ENCODE measurements at regions not wholly inside any gene's neighbourhood (a gene's known extent, or its start where the extent isn't known, plus 50 kb on each side); places are given as distances from the start of the nearest gene placed in this dataset.
"Not testable (repeated sequence)": the region's sequence is repeated elsewhere in the genome, so short reads cannot be mapped to it uniquely, and the experiment has no call there.

- in situ Hi-C loops (cut with HindIII; ENCODE audit: low pct_unique_long_range_greater_than_20kb, low sequenced_read_pairs): no loop called here
- no peak for DNase-seq (ENCODE audit: low read depth, low spot score)
Observed at GRCh38 chr12:65721541-65722190, 102.6 kb upstream of the HMGA2 start.

GRCh38 chr12:65725376-65725775 is 98.9 kb upstream of the HMGA2 start:
- DNase-seq (ENCODE audit: low read depth, low spot score): no peak
- in situ Hi-C loops (cut with HindIII; ENCODE audit: low pct_unique_long_range_greater_than_20kb, low sequenced_read_pairs): no loop called here

DNA sequence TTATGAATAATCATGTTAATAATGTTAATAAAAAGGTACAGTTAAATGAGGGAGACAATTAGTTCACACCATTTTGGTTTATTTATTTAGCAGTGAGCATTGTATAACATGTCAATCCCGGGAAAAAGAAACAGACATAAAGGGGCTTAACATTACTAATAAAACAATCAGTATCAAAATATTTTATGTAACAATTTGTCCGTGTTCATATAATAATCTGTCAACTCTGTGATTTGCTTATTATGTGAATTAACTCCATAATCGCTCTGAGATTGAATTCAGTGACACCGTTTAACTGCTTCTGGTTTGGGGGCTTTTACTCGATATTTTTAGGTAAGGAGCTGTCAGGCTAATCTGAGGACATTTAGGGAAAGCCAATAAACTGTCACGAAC is 95.8 kb upstream of the HMGA2 start:
- in situ Hi-C loops (cut with HindIII; ENCODE audit: low pct_unique_long_range_greater_than_20kb, low sequenced_read_pairs): no loop called here
- DNase-seq (ENCODE audit: low read depth, low spot score): no peak

GRCh38 chr12:65728848-65729793 is 95.2 kb upstream of the HMGA2 start:
- DNase-seq (ENCODE audit: low read depth, low spot score): no peak
- in situ Hi-C loops (cut with HindIII; ENCODE audit: low pct_unique_long_range_greater_than_20kb, low sequenced_read_pairs): no loop called here

DNA sequence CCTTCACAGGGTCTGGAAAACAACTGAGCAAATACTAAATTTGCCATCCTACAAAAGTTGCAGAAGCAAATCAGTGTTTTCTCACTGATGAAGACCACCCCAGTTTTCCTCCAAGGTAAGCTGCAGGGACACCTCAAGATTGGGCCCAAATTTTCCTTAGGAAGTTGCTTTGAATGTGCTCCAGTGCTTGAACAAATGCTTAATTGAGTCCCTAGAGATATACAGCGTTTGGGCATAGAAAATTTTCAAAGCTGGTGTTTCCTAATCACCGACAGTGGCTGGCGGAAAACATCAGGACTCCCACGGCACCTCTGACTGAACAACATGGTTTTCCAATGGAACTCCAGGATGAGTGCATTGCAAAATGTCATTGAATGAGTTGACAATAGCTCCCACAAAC is 92.5 kb upstream of the HMGA2 start:
- DNase-seq (ENCODE audit: low read depth, low spot score): no peak
- in situ Hi-C loops (cut with HindIII; ENCODE audit: low pct_unique_long_range_greater_than_20kb, low sequenced_read_pairs): no loop called here

DNA sequence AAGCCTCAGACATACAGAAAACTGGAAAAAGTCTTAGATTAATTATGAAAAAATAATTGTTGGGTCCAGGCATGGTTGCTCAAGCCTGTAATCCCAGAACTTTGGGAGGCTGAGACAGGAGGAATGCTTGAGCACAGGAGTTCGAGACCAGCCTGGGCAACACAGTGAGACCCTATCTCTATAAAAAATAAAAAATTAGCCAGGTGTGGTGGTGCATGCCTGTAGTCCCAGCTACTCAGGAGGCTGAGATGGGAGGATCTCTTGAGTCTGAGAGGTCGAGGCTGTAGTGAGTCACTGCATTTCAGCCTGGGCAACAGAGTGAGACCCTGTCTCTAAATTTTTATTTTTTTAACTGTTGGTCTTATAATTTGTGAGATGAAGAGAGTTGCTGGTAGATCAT is 90.6 kb upstream of the HMGA2 start:
- in situ Hi-C loops (cut with HindIII; ENCODE audit: low pct_unique_long_range_greater_than_20kb, low sequenced_read_pairs); DNase-seq (ENCODE audit: low read depth, low spot score): not testable (repeated sequence)

GRCh38 chr12:65734226-65734625 is 90.1 kb upstream of the HMGA2 start:
- DNase-seq (ENCODE audit: low read depth, low spot score): no peak
- in situ Hi-C loops (cut with HindIII; ENCODE audit: low pct_unique_long_range_greater_than_20kb, low sequenced_read_pairs): no loop called here

DNA sequence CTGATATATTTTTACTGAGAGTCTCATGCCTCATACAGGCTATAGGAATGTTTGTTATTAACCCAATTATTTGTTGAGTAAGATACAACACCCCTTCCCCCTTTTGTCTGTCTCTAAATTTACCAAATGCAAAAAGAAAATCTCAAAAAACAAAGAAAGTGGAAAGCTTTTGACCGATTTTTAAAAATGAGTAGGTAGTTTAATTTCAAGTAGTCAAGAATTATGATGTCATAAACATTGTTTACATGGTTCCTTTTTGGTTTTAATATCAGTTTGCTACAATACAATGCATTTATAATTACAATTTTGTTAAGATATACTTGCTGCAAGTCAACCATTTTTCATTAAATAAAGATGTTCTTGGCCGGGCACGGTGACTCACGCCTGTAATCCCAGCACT is 84.7 kb upstream of the HMGA2 start:
- in situ Hi-C loops (cut with HindIII; ENCODE audit: low pct_unique_long_range_greater_than_20kb, low sequenced_read_pairs): no loop called here
- no peak for DNase-seq (ENCODE audit: low read depth, low spot score)

- in situ Hi-C loops (cut with HindIII; ENCODE audit: low pct_unique_long_range_greater_than_20kb, low sequenced_read_pairs): no loop called here
- no peak for DNase-seq (ENCODE audit: low read depth, low spot score)
Observed at GRCh38 chr12:65740506-65740872, 83.8 kb upstream of the HMGA2 start.

- in situ Hi-C loops (cut with HindIII; ENCODE audit: low pct_unique_long_range_greater_than_20kb, low sequenced_read_pairs): no loop called here
Observed at GRCh38 chr12:65740873-65741600, 83.2 kb upstream of the HMGA2 start.

GRCh38 chr12:65741656-65742017 is 82.6 kb upstream of the HMGA2 start:
- peak; percentile 48 for DNase-seq (ENCODE audit: low read depth, low spot score)
- in situ Hi-C loops (cut with HindIII; ENCODE audit: low pct_unique_long_range_greater_than_20kb, low sequenced_read_pairs): no loop called here

More at GRCh38 chr12:65740873-65741600, 83.2 kb upstream of the HMGA2 start:
- DNase-seq (ENCODE audit: low read depth, low spot score): peak; percentile 84

GRCh38 chr12:65742018-65743010 is 82.0 kb upstream of the HMGA2 start:
- in situ Hi-C loops (cut with HindIII; ENCODE audit: low pct_unique_long_range_greater_than_20kb, low sequenced_read_pairs): no loop called here

DNA sequence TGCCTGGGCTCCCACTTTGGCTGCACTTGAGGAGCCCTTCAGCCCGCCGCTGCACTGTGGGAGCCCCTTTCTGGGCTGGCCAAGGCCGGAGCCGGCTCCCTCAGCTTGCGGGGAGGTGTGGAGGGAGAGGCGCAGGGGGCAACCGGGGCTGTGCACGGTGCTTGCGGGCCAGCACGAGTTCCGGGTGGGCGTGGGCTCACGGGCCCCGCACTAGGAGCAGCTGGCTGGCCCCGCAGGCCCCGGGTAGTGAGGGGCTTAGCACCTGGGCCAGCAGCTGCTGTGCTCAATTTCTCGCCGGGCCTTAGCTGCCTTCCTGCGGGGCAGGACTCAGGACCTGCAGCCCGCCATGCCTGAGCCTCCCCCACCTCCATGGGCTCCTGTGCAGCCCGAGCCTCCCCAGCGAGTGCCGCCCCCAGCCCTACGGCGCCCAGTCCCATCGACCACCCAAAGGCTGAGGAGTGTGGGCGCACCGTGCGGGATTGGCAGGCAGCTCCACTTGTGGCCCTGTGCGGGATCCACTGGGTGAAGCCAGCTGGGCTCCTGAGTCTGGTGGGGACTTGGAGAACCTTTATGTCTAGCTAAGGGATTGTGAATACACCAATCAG is 79.9 kb upstream of the HMGA2 start:
- in situ Hi-C loops (cut with HindIII; ENCODE audit: low pct_unique_long_range_greater_than_20kb, low sequenced_read_pairs); DNase-seq (ENCODE audit: low read depth, low spot score): not testable (repeated sequence)

More at GRCh38 chr12:65742018-65743010, 82.0 kb upstream of the HMGA2 start:
- peak; percentile 46 for DNase-seq (ENCODE audit: low read depth, low spot score)

DNA sequence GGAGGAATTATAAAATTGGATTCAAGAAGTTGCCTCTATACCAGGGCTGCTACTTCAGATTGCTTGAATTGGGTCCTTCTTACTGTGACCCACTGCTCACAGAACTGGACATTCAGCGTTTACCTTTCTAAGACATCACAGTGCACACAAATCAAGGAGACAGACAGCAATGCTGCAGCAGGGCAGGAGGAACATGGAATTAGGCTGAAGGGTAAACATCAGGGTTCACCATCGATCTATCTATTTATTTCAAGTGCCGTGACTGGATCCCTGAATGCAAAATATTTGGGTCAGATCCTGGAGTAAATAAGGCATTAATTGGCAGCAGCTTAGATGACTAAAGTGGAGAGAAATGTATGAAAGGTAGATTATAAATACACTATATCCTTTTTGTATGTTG is 76.9 kb upstream of the HMGA2 start:
- in situ Hi-C loops (cut with HindIII; ENCODE audit: low pct_unique_long_range_greater_than_20kb, low sequenced_read_pairs): no loop called here
- DNase-seq (ENCODE audit: low read depth, low spot score): no peak

DNA sequence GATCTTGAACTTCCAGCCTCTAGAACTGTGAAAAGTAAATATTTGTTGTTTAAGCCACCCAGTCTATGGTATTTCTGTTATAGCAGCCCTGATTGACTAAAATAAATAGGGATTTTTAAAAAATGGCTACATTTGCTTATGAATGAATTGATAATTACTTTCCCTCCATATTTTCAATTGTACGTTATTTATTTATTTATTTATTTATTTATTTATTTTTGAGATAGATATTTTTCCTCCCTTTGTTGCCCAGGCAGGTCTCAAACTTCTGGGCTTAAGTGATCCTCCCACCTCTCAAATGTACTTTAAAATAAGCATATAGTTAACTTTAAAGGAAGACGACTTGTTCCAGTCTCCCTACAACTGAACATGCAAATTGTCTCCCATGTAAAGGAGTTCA is 76.0 kb upstream of the HMGA2 start:
- DNase-seq (ENCODE audit: low read depth, low spot score): no peak
- in situ Hi-C loops (cut with HindIII; ENCODE audit: low pct_unique_long_range_greater_than_20kb, low sequenced_read_pairs): no loop called here

- in situ Hi-C loops (cut with HindIII; ENCODE audit: low pct_unique_long_range_greater_than_20kb, low sequenced_read_pairs): no loop called here
- DNase-seq (ENCODE audit: low read depth, low spot score): no peak
Observed at GRCh38 chr12:65754290-65754689, 70.0 kb upstream of the HMGA2 start.
